GM21526 (cell line): ENCODE measurements at regions not wholly inside any gene's neighbourhood (a gene's known extent, or its start where the extent isn't known, plus 50 kb on each side); places are given as distances from the start of the nearest gene placed in this dataset.
"Not testable (repeated sequence)": the region's sequence is repeated elsewhere in the genome, so short reads cannot be mapped to it uniquely, and the experiment has no call there.

Experiments used
- ATAC-seq: cut with Tn5 transposase; IDR thresholded peaks from one replicate; pipeline ENCODE4 v1.9.1; 2021; ENCODE audit warnings: moderate library complexity; ENCODE audit not compliant: unreplicated experiment, low FRiP score

DNA sequence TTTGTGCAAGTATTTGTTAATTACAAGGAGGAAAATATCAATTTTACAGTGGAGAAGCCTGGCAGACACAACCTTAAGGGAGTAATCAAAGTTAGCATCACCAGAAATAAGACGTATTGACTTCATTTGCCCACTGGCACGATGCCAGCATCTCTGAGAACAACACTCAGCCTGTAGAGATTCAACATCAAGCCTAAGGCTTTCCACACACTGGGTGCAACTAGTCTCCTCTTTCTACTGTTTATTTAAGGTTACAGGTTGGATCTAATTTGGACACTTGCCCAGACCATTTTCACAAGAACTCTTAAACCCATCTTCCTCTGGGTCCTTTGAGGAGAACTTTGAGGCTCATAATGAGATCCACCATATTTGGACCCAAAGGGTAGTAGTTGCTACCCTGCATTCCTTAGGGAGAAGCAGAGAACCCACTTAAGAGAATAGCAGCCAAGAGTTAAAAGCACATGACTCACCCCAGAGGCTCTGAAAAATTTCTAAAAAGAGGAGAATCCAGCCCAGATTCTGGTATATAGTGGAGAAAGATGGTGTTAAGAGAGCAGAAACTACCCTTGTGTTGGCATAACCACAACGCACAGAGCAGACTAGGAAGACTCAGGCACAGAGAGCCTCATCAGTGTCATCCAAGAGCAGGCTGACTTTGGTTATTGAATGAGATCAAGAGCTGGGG, 97.3 kb downstream of the CCDC71L start:
- no peak for ATAC-seq

- no peak for ATAC-seq
Observed at GRCh38 chr7:106562711-106563366, 98.1 kb downstream of the CCDC71L start.

DNA sequence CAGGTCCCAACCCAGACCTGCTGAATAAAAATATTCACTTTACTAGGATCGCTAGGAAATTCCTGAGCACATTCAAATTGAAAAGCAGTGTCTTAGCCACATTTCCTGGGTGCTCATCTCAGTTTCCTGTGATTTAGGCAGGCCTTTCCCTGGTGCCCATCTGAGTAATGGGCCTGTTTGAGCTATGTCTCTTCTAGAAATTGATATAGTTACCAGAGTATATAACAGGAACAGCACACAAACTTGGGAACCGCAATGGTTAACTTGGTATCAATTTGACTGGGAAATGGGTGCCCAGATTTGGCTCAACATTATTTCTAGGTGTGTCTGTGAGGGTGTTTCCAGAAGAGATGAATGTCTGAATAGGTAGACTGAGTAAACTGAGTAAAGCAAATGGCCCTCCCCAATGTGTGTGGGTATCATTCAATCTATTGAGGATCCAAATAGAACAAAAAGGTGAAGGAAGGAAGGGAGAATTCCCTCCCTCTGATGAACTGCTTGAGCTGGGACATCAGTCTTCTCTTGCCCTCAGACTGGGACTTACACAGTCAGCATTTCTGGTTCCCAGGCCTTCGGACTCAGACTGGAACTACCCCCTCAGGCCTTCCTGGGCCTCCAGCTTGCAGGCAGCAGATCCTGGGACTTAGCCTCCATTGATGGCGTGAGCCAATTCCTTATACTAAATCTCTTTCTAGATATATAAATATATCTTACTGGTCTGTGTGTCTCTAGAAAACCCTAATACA, 99.1 kb downstream of the CCDC71L start:
- ATAC-seq, result no peak

GRCh38 chr7:106561151-106561550, 99.8 kb downstream of the CCDC71L start:
- ATAC-seq, result no peak

DNA sequence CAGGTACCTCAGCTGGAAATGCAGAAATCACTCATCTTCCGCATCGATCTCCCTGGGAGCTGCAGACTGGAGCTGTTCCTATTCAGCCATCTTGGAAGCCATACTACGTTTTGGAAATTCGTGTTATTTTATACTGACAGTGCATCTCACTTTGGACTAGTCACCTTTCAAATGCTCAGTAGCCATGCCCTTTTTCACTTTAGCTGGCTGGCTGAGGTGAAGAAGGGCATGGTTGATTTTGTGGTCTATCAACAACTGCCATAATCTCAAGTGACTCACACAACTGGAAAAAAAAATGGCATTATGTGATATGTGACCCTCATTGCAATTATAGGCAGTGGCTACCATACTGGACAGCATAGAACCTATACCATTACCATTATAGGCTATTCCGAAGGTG, 100.5 kb downstream of the CCDC71L start:
- ATAC-seq, result no peak

DNA sequence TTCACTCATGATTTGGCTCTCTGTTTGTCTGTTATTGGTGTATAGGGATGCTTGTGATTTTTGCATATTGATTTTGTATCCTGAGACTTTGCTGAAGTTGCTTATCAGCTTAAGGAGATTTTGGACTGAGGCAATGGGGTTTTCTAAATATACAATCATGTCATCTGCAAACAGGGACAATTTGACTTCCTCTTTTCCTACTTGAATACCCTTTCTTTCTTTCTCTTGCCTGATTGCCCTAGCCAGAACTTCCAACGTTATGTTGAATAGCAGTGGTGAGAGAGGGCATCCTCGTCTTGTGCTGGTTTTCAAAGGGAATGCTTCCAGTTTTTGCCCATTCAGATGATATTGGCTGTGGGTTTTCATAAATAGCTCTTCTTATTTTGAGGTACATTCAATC, 104.7 kb downstream of the CCDC71L start:
- not testable (repeated sequence) for ATAC-seq

GRCh38 chr7:106554623-106555022, 106.3 kb downstream of the CCDC71L start:
- not testable (repeated sequence) for ATAC-seq

DNA sequence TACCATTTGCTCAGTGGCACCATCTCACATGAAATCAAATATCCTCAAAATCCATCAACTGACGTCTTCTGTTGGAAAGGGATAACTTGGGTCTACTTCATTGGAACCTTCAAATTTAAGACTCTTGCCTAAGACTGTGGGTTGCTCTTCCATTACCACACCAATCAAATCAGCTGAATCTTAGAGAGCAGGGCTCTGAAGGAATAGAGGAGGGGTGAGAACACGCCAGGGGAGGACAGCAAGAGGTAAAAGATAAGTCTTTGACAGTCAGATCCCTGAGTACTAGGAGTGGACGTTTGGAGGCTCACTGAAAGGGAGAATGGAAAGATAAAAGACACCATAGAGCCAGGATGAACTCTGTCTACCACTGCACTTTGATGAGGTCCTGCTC, 107.5 kb downstream of the CCDC71L start:
- no peak for ATAC-seq

GRCh38 chr7:106552645-106553445, 108.1 kb downstream of the CCDC71L start:
- ATAC-seq, result peak; percentile 98

DNA sequence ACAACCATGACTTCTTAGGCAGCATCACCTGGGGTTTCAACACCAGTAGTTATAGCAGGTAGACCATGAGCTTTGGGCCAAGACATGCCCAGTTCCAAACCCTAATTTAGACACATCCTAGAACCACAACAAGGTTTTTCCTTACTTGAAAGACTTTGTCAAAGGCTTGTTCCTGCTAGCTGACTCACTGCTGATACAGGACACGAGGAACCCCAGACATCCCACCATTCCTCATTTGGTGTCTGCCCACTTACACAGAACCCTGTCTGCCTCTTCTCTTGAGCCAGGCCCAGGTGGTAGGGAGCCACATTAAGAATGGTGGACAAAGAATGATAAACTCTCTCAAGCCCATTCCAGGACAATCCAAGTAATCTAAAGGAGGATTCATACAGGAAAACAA, 109.0 kb downstream of the CCDC71L start:
- no peak for ATAC-seq

DNA sequence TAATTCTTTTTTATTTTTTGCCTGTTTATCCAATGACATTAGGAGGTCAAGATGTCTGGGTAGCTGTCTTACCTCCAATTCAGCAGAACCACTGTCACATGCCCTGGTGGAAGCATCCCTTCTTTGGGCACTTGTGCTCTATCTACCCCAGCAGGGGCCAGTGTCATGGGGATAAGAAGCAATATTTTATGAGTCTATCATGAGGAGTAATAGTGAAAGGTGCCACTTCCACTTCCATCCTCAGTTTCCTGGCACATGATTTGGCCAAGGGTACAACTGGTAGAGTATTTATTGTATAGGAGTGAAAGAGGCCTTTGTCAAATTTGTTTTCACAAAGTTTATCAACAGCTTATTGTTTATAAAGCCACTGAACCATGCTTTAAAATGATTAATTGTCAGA, 112.5 kb downstream of the CCDC71L start:
- no peak for ATAC-seq

DNA sequence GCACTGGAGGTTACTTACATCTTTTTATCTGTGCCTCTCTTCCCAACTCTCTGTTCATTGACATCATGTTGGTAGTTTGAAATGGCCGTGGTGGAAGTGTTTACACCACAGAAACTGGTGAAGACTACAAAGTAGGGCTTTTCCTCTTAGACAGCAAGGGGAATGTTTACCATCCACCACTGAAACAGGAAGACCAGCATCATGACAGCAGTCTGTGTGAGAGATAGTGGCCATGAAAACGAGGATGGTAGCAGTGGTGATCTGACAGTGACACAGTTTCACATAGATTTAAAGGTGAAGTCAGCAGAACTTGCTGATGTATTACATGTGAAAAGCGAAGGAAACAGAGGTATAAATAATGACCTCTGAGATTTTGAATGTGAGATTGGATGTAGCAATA, 115.7 kb downstream of the CCDC71L start:
- no peak for ATAC-seq

GRCh38 chr7:106543221-106543757, 117.7 kb downstream of the CCDC71L start:
- no peak for ATAC-seq

DNA sequence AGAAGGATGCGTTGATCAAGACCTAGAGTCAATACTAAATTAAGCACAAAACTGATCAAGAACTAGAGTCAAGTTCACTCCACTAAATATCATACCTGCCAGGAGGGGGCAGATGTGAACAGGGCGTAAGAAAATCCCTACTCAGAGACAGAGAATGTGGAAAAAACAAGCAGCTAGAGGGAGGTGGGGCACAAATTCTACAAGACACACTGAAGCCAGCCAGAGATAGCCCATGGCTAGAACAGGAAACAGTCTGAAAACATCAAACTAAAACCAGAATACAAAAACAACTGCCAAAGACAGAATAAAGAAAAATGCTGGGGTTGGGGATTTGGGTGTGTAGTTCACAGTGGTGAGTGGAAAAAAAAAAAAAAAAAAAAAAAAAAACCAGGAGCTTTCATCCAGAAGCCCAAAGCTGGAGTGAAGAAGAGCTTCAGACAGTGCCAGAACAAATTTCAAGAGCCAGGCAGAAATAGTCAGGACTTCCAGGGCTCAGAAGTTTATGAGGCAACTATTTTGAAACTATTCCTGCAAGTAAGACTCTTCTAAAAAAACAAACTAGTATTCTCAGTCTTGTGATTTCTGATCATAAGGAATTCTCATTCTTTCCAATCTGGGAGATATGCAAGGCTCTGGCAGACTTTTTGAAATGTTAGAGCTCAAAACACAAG, 118.3 kb downstream of the CCDC71L start:
- ATAC-seq, result no peak

DNA sequence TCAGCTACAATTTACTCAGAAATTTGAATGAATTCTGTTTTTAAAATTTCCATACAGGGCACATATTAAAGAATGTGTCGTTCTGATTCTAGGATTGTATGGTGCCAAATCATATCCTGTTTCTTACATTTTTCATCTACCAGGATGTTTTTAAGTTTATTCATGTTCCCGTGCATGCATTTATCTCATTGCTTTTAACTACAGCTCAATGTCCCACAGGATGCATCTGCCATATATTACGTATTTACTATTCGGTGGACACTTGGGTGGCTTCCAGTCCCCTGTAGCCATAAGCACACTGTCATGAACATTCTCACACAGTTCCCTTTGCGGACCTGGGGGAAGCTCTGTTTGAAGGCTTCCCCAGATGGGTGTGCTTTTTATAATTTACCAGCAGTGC, 122.3 kb downstream of the CCDC71L start:
- no peak for ATAC-seq

DNA sequence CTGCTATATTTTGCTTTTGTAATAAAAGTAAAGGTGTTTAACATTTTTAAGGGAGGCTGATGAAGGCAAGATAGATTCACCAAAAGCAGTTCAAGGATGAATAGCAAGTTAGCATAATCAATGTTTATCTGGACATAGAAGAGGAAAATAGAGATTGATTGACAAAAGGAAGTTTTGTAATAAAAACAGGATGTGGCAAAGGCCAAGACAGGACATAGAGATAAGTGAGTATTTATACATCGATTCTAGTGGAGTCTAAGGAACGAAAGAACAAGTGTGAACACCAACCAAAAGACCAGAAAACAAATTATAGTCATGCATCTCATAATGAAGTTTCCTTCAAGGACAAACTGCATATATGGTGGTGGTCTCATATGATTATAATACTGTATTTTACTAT, 123.8 kb downstream of the CCDC71L start:
- ATAC-seq, result no peak

DNA sequence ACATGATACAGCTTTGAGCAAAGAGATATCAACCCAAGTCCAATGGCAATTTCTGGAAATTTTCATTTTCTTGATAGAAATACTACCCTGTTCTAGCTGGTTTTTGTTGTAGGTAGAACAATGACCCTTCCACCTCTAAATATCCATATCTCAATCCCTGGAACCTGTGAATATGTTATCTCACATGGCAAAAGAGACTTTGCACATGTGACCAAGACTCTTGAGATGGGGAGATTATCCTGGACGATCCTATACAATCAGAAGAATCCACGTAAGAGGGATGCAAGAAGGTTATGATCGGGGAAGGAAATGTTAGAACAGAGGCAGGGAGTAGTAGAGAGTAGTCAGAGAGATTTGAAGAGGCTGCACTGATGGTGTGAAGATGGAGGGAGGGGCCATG, 124.9 kb downstream of the CCDC71L start:
- ATAC-seq, result no peak

- ATAC-seq, result no peak
Observed at GRCh38 chr7:106535234-106535932, 125.6 kb downstream of the CCDC71L start.

GRCh38 chr7:106534271-106534846, 126.6 kb downstream of the CCDC71L start:
- ATAC-seq, result no peak
